Sigmoid colon (tissue), 6 donors: ENCODE measurements at regions not wholly inside any gene's neighbourhood (a gene's known extent, or its start where the extent isn't known, plus 50 kb on each side); places are given as distances from the start of the nearest gene placed in this dataset.

Experiments
- DNase-seq: peaks from one replicate; pipeline ENCODE4 v3.0.0-alpha.2; 2019
- H3K27ac ChIP-seq, 4 donors: fragments of 200-600 bp; sonication (generic); one replicate each; pipeline ENCODE4 v1.5.1; 2016 to 2019; ENCODE audit warnings: mild to moderate bottlenecking in 1 of 4
- H3K27me3 ChIP-seq, 3 donors: fragments of 200-600 bp; sonication (generic); one replicate each; pipeline ENCODE4 v1.5.1; 2019; ENCODE audit warnings: mild to moderate bottlenecking in 1 of 3
- H3K36me3 ChIP-seq, 4 donors: fragments of 200-600 bp; sonication (generic); one replicate each; pipeline ENCODE4 v1.5.1; 2016 to 2019
- H3K4me1 ChIP-seq, 4 donors: fragments of 200-600 bp; sonication (generic); one replicate each; pipeline ENCODE4 v1.5.1; 2017 to 2019
- H3K4me3 ChIP-seq, 4 donors: fragments of 200-600 bp; sonication (generic); one replicate each; pipeline ENCODE4 v1.5.1; 2017 to 2019; ENCODE audit warnings: mild to moderate bottlenecking in 2 of 4, moderate library complexity in 1 of 4
- H3K9me3 ChIP-seq, 4 donors: fragments of 200-600 bp in 3 of 4; sonication (generic) in 3 of 4; one replicate each; pipeline versions ENCODE4 v1.5.1 to v1.6.1; 2013 to 2019
- CTCF ChIP-seq, 4 experiments: fragments of 450-650 bp in 3 of 4; fragments of 200-600 bp in 1 of 4; IDR thresholded peaks; one replicate each; pipeline ENCODE4 v1.5.1; 2016 to 2019; ENCODE audit warnings: antibody characterized with exemption in 4 of 4, mild to moderate bottlenecking in 3 of 4, moderate library complexity in 2 of 4
- EP300 ChIP-seq, 4 donors: sonication (generic); formaldehyde crosslinking; IDR thresholded peaks; one replicate each; pipeline ENCODE4 v1.6.1; 2017; ENCODE audit warnings: antibody characterized with exemption in 4 of 4
- POLR2A ChIP-seq, 2 donors: fragments of 450-650 bp; IDR thresholded peaks; one replicate each; pipeline ENCODE4 v1.6.1; 2016; ENCODE audit warnings: antibody characterized with exemption in 2 of 2, mild to moderate bottlenecking in 2 of 2, moderate library complexity in 2 of 2
- POLR2AphosphoS5 ChIP-seq, 4 donors: sonication (generic); formaldehyde crosslinking; IDR thresholded peaks; one replicate each; pipeline ENCODE4 v1.6.1; 2017; ENCODE audit warnings: antibody characterized with exemption in 4 of 4
- WGBS, 2 donors: extraction: QIAGEN DNeasy Blood & Tissue Kit; methylation state at CpG; one replicate each; pipeline ENCODE4 v1.1.7; 2013; 5-methylcytosine and 5-hydroxymethylcytosine counted together
- intact Hi-C: fragments of 100-400 bp; cut with DNase I; formaldehyde crosslinking; loops from one replicate; pipeline ENCODE4 v1.15.1; 2023
- donor health status: healthy with polysubstance abuse.
- donor health status: healthy.

GRCh38 chr5:97979740-97980139 is 793.7 kb upstream of the RGMB start:
- WGBS, 2 donors = 76 to 85% methylated on average over 3 of the region's 3 CpGs
- no peaks in the 10 kb centered on the region for H3K9me3 ChIP-seq
- H3K36me3 ChIP-seq = no peaks in the 10 kb centered on the region
- no peaks in the 10 kb centered on the region for H3K27me3 ChIP-seq
- DNase-seq = peak; percentile 54
- intact Hi-C loops = no loop called here
- TF ChIP-seq EP300 (IDR thresholded peaks at IDR 0.05) (no peak), POLR2A (IDR thresholded peaks at IDR 0.05) (no peak), POLR2AphosphoS5 (IDR thresholded peaks at IDR 0.05) (no peak), CTCF (IDR thresholded peaks at IDR 0.05) (no peak)
- no peaks in the 10 kb centered on the region for H3K4me1 ChIP-seq
- H3K4me3 ChIP-seq = no peak overlapping the region
- H3K27ac ChIP-seq = no peak overlapping the region

GRCh38 chr5:97980291-97980690 is 793.2 kb upstream of the RGMB start:
- Histone ChIP-seq H3K4me3 (no peak overlapping the region), H3K4me1 (no peaks in the 10 kb centered on the region), H3K36me3 (no peaks in the 10 kb centered on the region), H3K9me3 (no peaks in the 10 kb centered on the region), H3K27me3 (no peaks in the 10 kb centered on the region), H3K27ac (no peak overlapping the region)
- intact Hi-C loops = no loop called here
- 91 to 93% methylated on average over 1 of the region's 1 CpG for WGBS, 2 donors
- DNase-seq = no peak
- TF ChIP-seq EP300 (IDR thresholded peaks at IDR 0.05) (no peak), CTCF (IDR thresholded peaks at IDR 0.05) (no peak), POLR2AphosphoS5 (IDR thresholded peaks at IDR 0.05) (no peak), POLR2A (IDR thresholded peaks at IDR 0.05) (no peak)

GRCh38 chr5:97986069-97986468 is 787.4 kb upstream of the RGMB start:
- intact Hi-C loops = no loop called here
- no peak overlapping the region for H3K4me3 ChIP-seq
- no peak for TF ChIP-seq POLR2AphosphoS5 (IDR thresholded peaks at IDR 0.05)
- H3K27me3 ChIP-seq = no peaks in the 10 kb centered on the region
- no peak for DNase-seq
- H3K9me3 ChIP-seq = no peaks in the 10 kb centered on the region
- 76 to 83% methylated on average over 4 of the region's 4 CpGs for WGBS, 2 donors
- H3K4me1 ChIP-seq = no peaks in the 10 kb centered on the region
- H3K36me3 ChIP-seq = no peaks in the 10 kb centered on the region
- H3K27ac ChIP-seq = no peak overlapping the region

- no peaks in the 10 kb centered on the region for H3K27me3 ChIP-seq
- H3K36me3 ChIP-seq = no peaks in the 10 kb centered on the region
- H3K9me3 ChIP-seq = peaks cover 0 to 2% (median 0%) of the 10 kb centered on the region in 4 donors
- no peak overlapping the region for H3K27ac ChIP-seq
- no peaks in the 10 kb centered on the region for H3K4me1 ChIP-seq
- TF ChIP-seq POLR2A (IDR thresholded peaks at IDR 0.05) (no peak), EP300 (IDR thresholded peaks at IDR 0.05) (no peak), CTCF (IDR thresholded peaks at IDR 0.05) (no peak), POLR2AphosphoS5 (IDR thresholded peaks at IDR 0.05) (no peak)
- intact Hi-C loops = no loop called here
- WGBS, 2 donors = 93% methylated on average over 7 of the region's 7 CpGs
- H3K4me3 ChIP-seq = no peak overlapping the region
- no peak for DNase-seq
Measured at GRCh38 chr5:97991236-97991635, 782.2 kb upstream of the RGMB start.

- H3K4me1 ChIP-seq = no peaks in the 10 kb centered on the region
- peaks cover 0 to 2% (median 0%) of the 10 kb centered on the region in 4 donors for H3K9me3 ChIP-seq
- H3K4me3 ChIP-seq = no peak overlapping the region
- no peaks in the 10 kb centered on the region for H3K36me3 ChIP-seq
- no peaks in the 10 kb centered on the region for H3K27me3 ChIP-seq
- intact Hi-C loops = no loop called here
- no peak overlapping the region for H3K27ac ChIP-seq
- no peak for DNase-seq
- no peak for TF ChIP-seq POLR2A (IDR thresholded peaks at IDR 0.05)
- TF ChIP-seq POLR2AphosphoS5 (IDR thresholded peaks at IDR 0.05) = no peak
- TF ChIP-seq CTCF (IDR thresholded peaks at IDR 0.05) = no peak
- no peak for TF ChIP-seq EP300 (IDR thresholded peaks at IDR 0.05)
Measured at GRCh38 chr5:97998941-97999340, 774.5 kb upstream of the RGMB start.
